ENCODE measurements at regions not wholly inside any gene's neighbourhood (a gene's known extent, or its start where the extent isn't known, plus 50 kb on each side); places are given as distances from the start of the nearest gene placed in this dataset.

GRCh38 chr15:81914734-81915256 is 131.0 kb downstream of the MEX3B start:
- 85% methylated on average over 7 of the region's 7 CpGs for WGBS (ENCODE audit: low lambda C conversion rate, missing lambda C conversion rate)
- H3K36me3 ChIP-seq (replicated peaks; ENCODE audit: insufficient read depth, low read depth) = no peaks in the 10 kb centered on the region
- no peak overlapping the region for H2AFZ ChIP-seq
- H3K27me3 ChIP-seq = no peaks in the 10 kb centered on the region
- H3K9me3 ChIP-seq (ENCODE audit: low read depth) = no peaks in the 10 kb centered on the region
- H3K27ac ChIP-seq = no peak overlapping the region
- DNase-seq (ENCODE audit: low spot score) = no peak
- H3K4me3 ChIP-seq = no peak overlapping the region
- H3K9me2 ChIP-seq (replicated peaks; ENCODE audit: insufficient read depth) = no peaks in the 10 kb centered on the region
- H3K4me1 ChIP-seq (ENCODE audit: insufficient read depth) = peaks cover 15% of the 10 kb centered on the region
- no peak overlapping the region for H3K4me2 ChIP-seq
- H3K79me2 ChIP-seq = no peaks in the 10 kb centered on the region
- no peak for TF ChIP-seq EZH2 (IDR thresholded peaks at IDR 0.05; ENCODE audit: borderline replicate concordance)
- TF ChIP-seq EZH2phosphoT487 (IDR thresholded peaks at IDR 0.05; ENCODE audit: low read depth, severe bottlenecking, unreplicated experiment) = no peak
- no peak for TF ChIP-seq CTCF (IDR thresholded peaks at IDR 0.05; ENCODE audit: poor library complexity)
- no peaks in the 10 kb centered on the region for H4K20me1 ChIP-seq (ENCODE audit: insufficient read depth, poor library complexity, severe bottlenecking)

GRCh38 chr15:81914333-81914732 is 131.5 kb downstream of the MEX3B start:
- Histone ChIP-seq H3K4me1 (ENCODE audit: insufficient read depth) (peaks cover 15% of the 10 kb centered on the region), H2AFZ (no peak overlapping the region), H3K27me3 (no peaks in the 10 kb centered on the region), H3K36me3 (replicated peaks; ENCODE audit: insufficient read depth, low read depth) (no peaks in the 10 kb centered on the region), H4K20me1 (ENCODE audit: insufficient read depth, poor library complexity, severe bottlenecking) (no peaks in the 10 kb centered on the region), H3K4me2 (no peak overlapping the region), H3K9me2 (replicated peaks; ENCODE audit: insufficient read depth) (no peaks in the 10 kb centered on the region), H3K4me3 (no peak overlapping the region), H3K27ac (no peak overlapping the region), H3K79me2 (no peaks in the 10 kb centered on the region), H3K9me3 (ENCODE audit: low read depth) (no peaks in the 10 kb centered on the region)
- DNase-seq (ENCODE audit: low spot score) = no peak
- TF ChIP-seq CTCF (IDR thresholded peaks at IDR 0.05; ENCODE audit: poor library complexity) (no peak), EZH2 (IDR thresholded peaks at IDR 0.05; ENCODE audit: borderline replicate concordance) (no peak), EZH2phosphoT487 (IDR thresholded peaks at IDR 0.05; ENCODE audit: low read depth, severe bottlenecking, unreplicated experiment) (no peak)
- WGBS (ENCODE audit: low lambda C conversion rate, missing lambda C conversion rate) = 94% methylated on average over 3 of the region's 3 CpGs

DNA sequence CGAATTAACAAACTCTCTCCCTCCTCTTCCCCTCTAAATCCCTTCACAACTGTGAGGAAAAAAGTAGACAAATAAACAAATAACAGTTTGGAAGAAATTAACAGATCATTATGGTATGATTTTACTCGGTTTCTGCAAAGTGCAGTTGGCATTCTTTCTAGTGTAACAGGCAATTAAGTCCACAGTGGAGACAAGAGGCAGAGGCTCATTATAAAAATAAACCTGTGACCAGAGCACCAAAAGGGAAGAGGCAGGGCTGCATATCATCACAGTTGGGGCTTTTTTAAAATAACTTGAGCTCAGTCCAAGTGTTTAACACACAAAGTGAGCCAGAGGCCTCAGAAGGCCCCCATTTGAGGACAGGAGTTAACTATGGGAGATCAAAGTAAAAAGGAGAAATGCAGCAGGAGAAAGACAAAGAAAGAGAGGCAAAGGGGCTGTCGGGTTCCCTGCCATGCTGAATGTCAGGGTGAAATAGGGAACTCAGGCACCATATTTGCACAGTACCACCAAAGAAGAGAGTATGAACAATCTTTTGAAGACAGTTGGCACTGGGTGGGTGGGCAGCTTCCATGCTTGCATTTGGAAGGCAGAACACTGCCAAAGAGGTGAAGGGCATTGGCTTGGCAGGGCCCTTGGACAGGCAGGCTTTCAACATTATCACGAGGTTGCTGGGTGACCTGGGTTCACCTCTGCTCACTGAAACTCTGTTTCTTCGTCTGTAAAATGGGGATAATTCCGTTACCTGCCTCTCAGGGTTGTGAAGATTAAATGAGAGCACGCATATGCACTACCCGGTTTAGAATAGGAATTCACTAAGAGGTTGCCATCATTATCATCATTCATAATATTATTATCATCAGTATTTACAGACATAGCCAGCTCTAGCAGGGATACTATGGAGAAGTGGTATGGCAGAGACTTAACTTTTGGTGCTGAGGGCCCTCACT is 134.5 kb downstream of the MEX3B start:
- no peaks in the 10 kb centered on the region for H3K27me3 ChIP-seq
- H3K36me3 ChIP-seq (replicated peaks; ENCODE audit: insufficient read depth, low read depth) = no peaks in the 10 kb centered on the region
- no peaks in the 10 kb centered on the region for H3K79me2 ChIP-seq
- no peaks in the 10 kb centered on the region for H3K9me2 ChIP-seq (replicated peaks; ENCODE audit: insufficient read depth)
- peaks cover 30% of the 10 kb centered on the region for H3K4me1 ChIP-seq (ENCODE audit: insufficient read depth)
- H3K9me3 ChIP-seq (ENCODE audit: low read depth) = no peaks in the 10 kb centered on the region
- no peak overlapping the region for H2AFZ ChIP-seq
- no peaks in the 10 kb centered on the region for H4K20me1 ChIP-seq (ENCODE audit: insufficient read depth, poor library complexity, severe bottlenecking)
- 80% methylated on average over 8 of the region's 8 CpGs for WGBS (ENCODE audit: low lambda C conversion rate, missing lambda C conversion rate)
- H3K4me3 ChIP-seq = no peak overlapping the region
- DNase-seq (ENCODE audit: low spot score) = no peak
- no peak for TF ChIP-seq EZH2 (IDR thresholded peaks at IDR 0.05; ENCODE audit: borderline replicate concordance)
- TF ChIP-seq CTCF (IDR thresholded peaks at IDR 0.05; ENCODE audit: poor library complexity) = no peak
- no peak for TF ChIP-seq EZH2phosphoT487 (IDR thresholded peaks at IDR 0.05; ENCODE audit: low read depth, severe bottlenecking, unreplicated experiment)
- H3K4me2 ChIP-seq = no peak overlapping the region
- H3K27ac ChIP-seq = peak overlapping the region; percentile 80

All from hepatocyte (in vitro differentiated cells).